A549 (cell line): ENCODE measurements at regions not wholly inside any gene's neighbourhood (a gene's known extent, or its start where the extent isn't known, plus 50 kb on each side); places are given as distances from the start of the nearest gene placed in this dataset.

Experiments used
- CHD4 ChIP-seq: fragments of 200-600 bp; sonication (generic); IDR thresholded peaks from 2 replicates; pipeline ENCODE4 v1.6.1; 2016; ENCODE audit warnings: antibody characterized with exemption, mild to moderate bottlenecking, borderline replicate concordance
- TF ChIP-seq, protein P1 (sequence below): fragments of >200 bp; sonication (Bioruptor Twin); formaldehyde crosslinking; IDR thresholded peaks from 3 replicates; pipeline ENCODE4 v1.5.1; 2016
- TF ChIP-seq, protein P2 (sequence below): fragments of 150-350 bp; IDR thresholded peaks from 2 replicates; pipeline ENCODE4 v1.6.1; 2014; ENCODE audit warnings: low read depth, mild to moderate bottlenecking, low read length

DNA sequence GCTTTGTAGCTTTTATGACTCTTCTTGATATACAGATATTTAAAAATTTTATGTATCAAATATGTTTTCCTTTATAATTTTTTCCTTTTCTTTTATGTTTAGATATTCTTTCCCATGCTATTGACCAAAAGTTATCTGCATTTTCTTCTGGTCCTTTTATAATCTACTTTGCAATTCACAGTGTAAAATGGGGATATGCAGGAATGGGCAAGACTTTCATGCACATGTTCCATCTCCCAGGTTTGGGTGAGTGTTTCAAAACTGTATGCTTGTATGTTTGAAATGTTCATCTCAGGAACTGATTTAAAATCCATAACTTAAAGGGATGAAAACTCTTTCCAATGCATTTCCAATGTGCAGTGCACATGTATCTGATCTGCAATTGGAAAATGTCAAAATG is 199.9 kb downstream of the MEIS1 start:
- TF ChIP-seq, protein P1, sequence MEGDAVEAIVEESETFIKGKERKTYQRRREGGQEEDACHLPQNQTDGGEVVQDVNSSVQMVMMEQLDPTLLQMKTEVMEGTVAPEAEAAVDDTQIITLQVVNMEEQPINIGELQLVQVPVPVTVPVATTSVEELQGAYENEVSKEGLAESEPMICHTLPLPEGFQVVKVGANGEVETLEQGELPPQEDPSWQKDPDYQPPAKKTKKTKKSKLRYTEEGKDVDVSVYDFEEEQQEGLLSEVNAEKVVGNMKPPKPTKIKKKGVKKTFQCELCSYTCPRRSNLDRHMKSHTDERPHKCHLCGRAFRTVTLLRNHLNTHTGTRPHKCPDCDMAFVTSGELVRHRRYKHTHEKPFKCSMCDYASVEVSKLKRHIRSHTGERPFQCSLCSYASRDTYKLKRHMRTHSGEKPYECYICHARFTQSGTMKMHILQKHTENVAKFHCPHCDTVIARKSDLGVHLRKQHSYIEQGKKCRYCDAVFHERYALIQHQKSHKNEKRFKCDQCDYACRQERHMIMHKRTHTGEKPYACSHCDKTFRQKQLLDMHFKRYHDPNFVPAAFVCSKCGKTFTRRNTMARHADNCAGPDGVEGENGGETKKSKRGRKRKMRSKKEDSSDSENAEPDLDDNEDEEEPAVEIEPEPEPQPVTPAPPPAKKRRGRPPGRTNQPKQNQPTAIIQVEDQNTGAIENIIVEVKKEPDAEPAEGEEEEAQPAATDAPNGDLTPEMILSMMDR: no peak
- TF ChIP-seq, protein P2, sequence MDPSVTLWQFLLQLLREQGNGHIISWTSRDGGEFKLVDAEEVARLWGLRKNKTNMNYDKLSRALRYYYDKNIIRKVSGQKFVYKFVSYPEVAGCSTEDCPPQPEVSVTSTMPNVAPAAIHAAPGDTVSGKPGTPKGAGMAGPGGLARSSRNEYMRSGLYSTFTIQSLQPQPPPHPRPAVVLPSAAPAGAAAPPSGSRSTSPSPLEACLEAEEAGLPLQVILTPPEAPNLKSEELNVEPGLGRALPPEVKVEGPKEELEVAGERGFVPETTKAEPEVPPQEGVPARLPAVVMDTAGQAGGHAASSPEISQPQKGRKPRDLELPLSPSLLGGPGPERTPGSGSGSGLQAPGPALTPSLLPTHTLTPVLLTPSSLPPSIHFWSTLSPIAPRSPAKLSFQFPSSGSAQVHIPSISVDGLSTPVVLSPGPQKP: no peak
- no peak for TF ChIP-seq CHD4
